Endothelial cell of umbilical vein (primary cell): ENCODE measurements at regions not wholly inside any gene's neighbourhood (a gene's known extent, or its start where the extent isn't known, plus 50 kb on each side); places are given as distances from the start of the nearest gene placed in this dataset.

Source experiments
- BruUV-seq: library from RNA; stranded (reverse); fragments of 400-500 nt; replicated peaks from 2 replicates; lab custom pipeline; 2021; lab: Mats Ljungman, UMichigan
- CTCF ChIA-PET: fragments of 300-600, 350-600 bp; sonication (Branson Sonifier 250); formaldehyde crosslinking; loops from one replicate; lab custom pipeline; 2021; ENCODE audit warnings: antibody characterized with exemption, inconsistent platforms; lab: Charles Lee
- POLR2A ChIA-PET: fragments of 300-600, 350-600 bp; sonication (Branson Sonifier 250); formaldehyde crosslinking; loops from one replicate; lab custom pipeline; 2021; ENCODE audit warnings: antibody characterized with exemption, inconsistent platforms; lab: Charles Lee
- DNase-seq: peaks from one replicate; pipeline ENCODE4 v3.0.0-alpha.2; 2011; ENCODE audit warnings: low read depth, low spot score
- FAIRE-seq: peaks from 2 replicates; lab custom pipeline; 2011; peaks lifted over from hg19 to GRCh38; lab: Jason Lieb, UNC
- H2AFZ ChIP-seq: 2 replicates; pipeline ENCODE4 v1.6.0; 2012; ENCODE audit warnings: low read depth, low read length, control low read depth, inconsistent platforms
- H3K27ac ChIP-seq: 2 replicates; pipeline ENCODE4 v1.5.1; 2011; ENCODE audit warnings: low read depth, mild to moderate bottlenecking, control low read depth, low read length, moderate library complexity; ENCODE audit not compliant: insufficient read depth
- H3K27me3 ChIP-seq, 2 experiments: 2 replicates each; pipeline versions ENCODE4 v1.6.0 to v1.6.1; 2011; ENCODE audit warnings: low read length in 2 of 2, mixed read lengths in 1 of 2; ENCODE audit not compliant: control insufficient read depth in 2 of 2, insufficient read depth in 2 of 2
- H3K36me3 ChIP-seq, 2 experiments: 2 replicates in 1 of 2; 3 replicates in 1 of 2; pipeline ENCODE4 v1.5.1; 2011; ENCODE audit warnings: low read length in 2 of 2, mild to moderate bottlenecking in 1 of 2, moderate library complexity in 1 of 2; ENCODE audit not compliant: control insufficient read depth in 2 of 2, insufficient read depth in 2 of 2; ENCODE audit errors: extremely low read depth in 1 of 2
- H3K4me1 ChIP-seq: 3 replicates; pipeline ENCODE4 v1.5.1; 2011; ENCODE audit warnings: mild to moderate bottlenecking, low read length; ENCODE audit not compliant: control insufficient read depth, insufficient read depth; ENCODE audit errors: extremely low read depth
- H3K4me2 ChIP-seq: 2 replicates; pipeline ENCODE4 v1.6.1; 2011; ENCODE audit warnings: low read length, control low read depth, mixed read lengths; ENCODE audit not compliant: insufficient read depth
- H3K4me3 ChIP-seq, 3 experiments: fragments of 200-600 bp in 1 of 3; sonication (generic), shearing (Covaris generic) in 1 of 3; replicated peaks in 1 of 3; 2 replicates each; pipeline ENCODE4 v1.5.1; 2011 to 2016; ENCODE audit warnings: control low read depth in 3 of 3, low read length in 3 of 3, mild to moderate bottlenecking in 2 of 3, inconsistent platforms in 1 of 3, low read depth in 1 of 3, moderate library complexity in 1 of 3; ENCODE audit not compliant: insufficient read depth in 1 of 3
- H3K79me2 ChIP-seq: 2 replicates; pipeline ENCODE4 v1.6.0; 2012; ENCODE audit warnings: low read length, inconsistent platforms; ENCODE audit not compliant: control insufficient read depth, insufficient read depth
- H3K9ac ChIP-seq: replicated peaks from 2 replicates; pipeline ENCODE3; 2011; ENCODE audit warnings: low read length, control low read depth; ENCODE audit not compliant: insufficient read depth; ENCODE audit errors: extremely low read depth
- H3K9me1 ChIP-seq: replicated peaks from 3 replicates; pipeline ENCODE4 v1.6.0; 2011; ENCODE audit warnings: mild to moderate bottlenecking, low read length; ENCODE audit not compliant: control insufficient read depth, insufficient read depth; ENCODE audit errors: extremely low read depth
- H3K9me3 ChIP-seq: replicated peaks from 2 replicates; pipeline ENCODE4 v1.5.1; 2012; ENCODE audit warnings: low read length, inconsistent platforms; ENCODE audit not compliant: control insufficient read depth, insufficient read depth
- H4K20me1 ChIP-seq: replicated peaks from 2 replicates; pipeline ENCODE3; 2011; ENCODE audit warnings: mild to moderate bottlenecking, low read length; ENCODE audit not compliant: control insufficient read depth, insufficient read depth; ENCODE audit errors: extremely low read depth
- EZH2 ChIP-seq: IDR thresholded peaks from 2 replicates; pipeline ENCODE4 v1.6.1; 2012; ENCODE audit warnings: borderline replicate concordance, low read depth, mild to moderate bottlenecking, moderate library complexity, low read length, inconsistent platforms; ENCODE audit not compliant: severe bottlenecking
- POLR2A ChIP-seq: IDR thresholded peaks from 2 replicates; pipeline ENCODE4 v1.6.1; 2012; ENCODE audit warnings: low read depth, mild to moderate bottlenecking, control low read depth, low read length
- dilution Hi-C: fragments of 300-500 bp; cut with MboI; formaldehyde crosslinking; loops from one replicate; pipeline ENCODE4 v1.15.0; 2019; ENCODE audit warnings: low sequenced_read_pairs; ENCODE audit not compliant: extremely low pct_ligation_motif_present
- intact Hi-C: fragments of 100-400 bp; cut with micrococcal nuclease; formaldehyde crosslinking; loops from one replicate; pipeline ENCODE4 v1.10.0; 2022
- TF ChIP-seq, protein P1 (sequence below), 2 donors: IDR thresholded peaks; 1 replicate in 1 of 2; 2 replicates in 1 of 2; pipeline ENCODE4 v1.5.1; 2011; ENCODE audit warnings: low read length in 2 of 2, mild to moderate bottlenecking in 2 of 2, moderate library complexity in 2 of 2, control low read depth in 1 of 2, inconsistent platforms in 1 of 2, low read depth in 1 of 2; ENCODE audit not compliant: insufficient read depth in 1 of 2; ENCODE audit errors: extremely low read depth in 1 of 2

DNA sequence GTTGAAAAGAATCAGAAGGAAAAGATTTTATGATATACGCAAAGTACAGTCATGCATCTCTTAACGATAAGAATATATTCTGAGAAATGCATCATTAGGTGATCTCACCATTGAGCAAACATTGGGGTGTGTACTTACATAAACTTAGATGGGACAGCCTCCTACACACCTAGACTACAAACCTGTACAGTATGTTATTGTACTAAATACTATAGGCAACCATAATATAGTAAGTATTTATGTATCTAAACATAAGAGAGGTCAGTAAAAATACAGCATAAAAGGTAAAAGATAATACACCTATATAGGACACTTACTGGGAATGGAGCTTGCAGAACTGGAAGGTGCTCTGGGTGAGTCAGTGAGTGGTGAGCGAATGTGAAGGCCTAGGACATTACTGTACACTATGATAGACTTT lies 254.6 kb downstream of the SPRY2 start:
- H2AFZ ChIP-seq = no peak overlapping the region

More for the DNA sequence above, 254.6 kb downstream of the SPRY2 start:
- H3K4me3 ChIP-seq = no peak overlapping the region
- no TSS peak for BruUV-seq
- no peak overlapping the region for H3K9ac ChIP-seq
- no peaks in the 10 kb centered on the region for H3K9me3 ChIP-seq
- dilution Hi-C loops = no loop called here
- POLR2A ChIA-PET = no interaction called here
- H3K4me2 ChIP-seq = no peak overlapping the region
- FAIRE-seq = no peak
- H3K27ac ChIP-seq = no peak overlapping the region
- H3K4me1 ChIP-seq = peaks cover 27% of the 10 kb centered on the region
- no peak for DNase-seq
- no peaks in the 10 kb centered on the region for H4K20me1 ChIP-seq
- TF ChIP-seq EZH2 (no peak), POLR2A (no peak)
- TF ChIP-seq, protein P1, sequence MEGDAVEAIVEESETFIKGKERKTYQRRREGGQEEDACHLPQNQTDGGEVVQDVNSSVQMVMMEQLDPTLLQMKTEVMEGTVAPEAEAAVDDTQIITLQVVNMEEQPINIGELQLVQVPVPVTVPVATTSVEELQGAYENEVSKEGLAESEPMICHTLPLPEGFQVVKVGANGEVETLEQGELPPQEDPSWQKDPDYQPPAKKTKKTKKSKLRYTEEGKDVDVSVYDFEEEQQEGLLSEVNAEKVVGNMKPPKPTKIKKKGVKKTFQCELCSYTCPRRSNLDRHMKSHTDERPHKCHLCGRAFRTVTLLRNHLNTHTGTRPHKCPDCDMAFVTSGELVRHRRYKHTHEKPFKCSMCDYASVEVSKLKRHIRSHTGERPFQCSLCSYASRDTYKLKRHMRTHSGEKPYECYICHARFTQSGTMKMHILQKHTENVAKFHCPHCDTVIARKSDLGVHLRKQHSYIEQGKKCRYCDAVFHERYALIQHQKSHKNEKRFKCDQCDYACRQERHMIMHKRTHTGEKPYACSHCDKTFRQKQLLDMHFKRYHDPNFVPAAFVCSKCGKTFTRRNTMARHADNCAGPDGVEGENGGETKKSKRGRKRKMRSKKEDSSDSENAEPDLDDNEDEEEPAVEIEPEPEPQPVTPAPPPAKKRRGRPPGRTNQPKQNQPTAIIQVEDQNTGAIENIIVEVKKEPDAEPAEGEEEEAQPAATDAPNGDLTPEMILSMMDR (IDR thresholded peaks at IDR 0.05; ENCODE audit: extremely low read depth in 1 of 2, insufficient read depth in 1 of 2, low read depth in 1 of 2, low read length in 2 of 2) = no peak
- no peaks in the 10 kb centered on the region for H3K27me3 ChIP-seq
- no peaks in the 10 kb centered on the region for H3K79me2 ChIP-seq
- no peaks in the 10 kb centered on the region for H3K9me1 ChIP-seq
- H3K36me3 ChIP-seq = no peaks in the 10 kb centered on the region
- intact Hi-C loops = no loop called here
- CTCF ChIA-PET = interaction anchor here (0.6 to 1.6 kb wide), 3 partner anchors 149 to 912 kb away, joined by 3 to 4 read pairs (median 3); no protein-coding TSS in a partner anchor
